K562 (cell line): ENCODE measurements at regions not wholly inside any gene's neighbourhood (a gene's known extent, or its start where the extent isn't known, plus 50 kb on each side); places are given as distances from the start of the nearest gene placed in this dataset.

Experiments used
- ATAC-seq: fragments of 200-7000 bp; cut with Tn5 transposase; 3 replicates; pipeline ENCODE4 v1.9.1; 2020; ENCODE audit warnings: moderate library complexity
- BruUV-seq: library from RNA; stranded (reverse); fragments of 400-500 nt; replicated peaks from 2 replicates; lab custom pipeline; 2021; lab: Mats Ljungman, UMichigan
- CTCF ChIA-PET: fragments of 300-600 bp; formaldehyde crosslinking; extraction: SDS; loops from one replicate; lab custom pipeline; 2021; ENCODE audit warnings: low intra/inter-chr PET ratio; lab: Yijun Ruan, JAX
- POLR2A ChIA-PET: fragments of 300-600, 350-650 bp; sonication (Branson Sonifier 250); formaldehyde crosslinking; extraction: SDS; loops from one replicate; lab custom pipeline; 2021; ENCODE audit warnings: antibody characterized with exemption, inconsistent platforms; lab: Yijun Ruan, JAX
- DNase-seq, 4 experiments: peaks; one replicate each; pipeline versions ENCODE4 v3.0.0 to v3.0.0-alpha.2; 2011 to 2018; ENCODE audit warnings: low spot score in 3 of 4, mixed read lengths in 3 of 4; ENCODE audit errors: extremely low read depth in 1 of 4
- FAIRE-seq: peaks from 2 replicates; lab custom pipeline; 2011; peaks lifted over from hg19 to GRCh38; lab: Jason Lieb, UNC
- H2AFZ ChIP-seq: 2 replicates; pipeline ENCODE4 v1.6.0; 2011; ENCODE audit warnings: low read depth, low read length, control low read depth, inconsistent platforms
- H3K27ac ChIP-seq: fragments of 200-600 bp; 3 replicates; pipeline ENCODE4 v1.8.0; 2011; ENCODE audit warnings: low read depth, mild to moderate bottlenecking, control low read depth, inconsistent platforms, low read length, moderate library complexity, mixed read lengths; ENCODE audit errors: extremely low read depth
- H3K27me3 ChIP-seq, 2 experiments: fragments of 300-600 bp in 1 of 2; 2 replicates in 1 of 2; 3 replicates in 1 of 2; pipeline versions ENCODE4 v1.6.0 to v1.8.0; 2011; ENCODE audit warnings: inconsistent platforms in 2 of 2, low read length in 2 of 2, mild to moderate bottlenecking in 1 of 2, mixed read lengths in 1 of 2, moderate library complexity in 1 of 2; ENCODE audit not compliant: control insufficient read depth in 2 of 2, insufficient read depth in 2 of 2
- H3K36me3 ChIP-seq: fragments of 300-600 bp; 3 replicates; pipeline ENCODE4 v1.8.0; 2011; ENCODE audit warnings: mild to moderate bottlenecking, low read length, inconsistent platforms; ENCODE audit not compliant: control insufficient read depth, insufficient read depth
- H3K4me1 ChIP-seq, 2 experiments: fragments of 200-600 bp in 1 of 2; replicated peaks in 1 of 2; 2 replicates in 1 of 2; 3 replicates in 1 of 2; pipeline versions ENCODE4 v1.5.1 to v1.8.0; 2011; ENCODE audit warnings: inconsistent platforms in 2 of 2, low read length in 2 of 2, mild to moderate bottlenecking in 1 of 2, mixed read lengths in 1 of 2, moderate library complexity in 1 of 2; ENCODE audit not compliant: control insufficient read depth in 2 of 2, insufficient read depth in 2 of 2
- H3K4me2 ChIP-seq: 2 replicates; pipeline ENCODE4 v1.6.1; 2011; ENCODE audit warnings: low read length, control low read depth, inconsistent platforms, mixed read lengths; ENCODE audit not compliant: insufficient read depth
- H3K4me3 ChIP-seq: fragments of 200-600 bp; sonication (generic), shearing (Covaris generic); 2 replicates; pipeline ENCODE4 v1.5.1; 2016; ENCODE audit warnings: control low read depth, inconsistent platforms
- H3K79me2 ChIP-seq: fragments of 200-600 bp; 3 replicates; pipeline ENCODE4 v1.8.0; 2011; ENCODE audit warnings: low read length, inconsistent platforms; ENCODE audit not compliant: control insufficient read depth, insufficient read depth
- H3K9ac ChIP-seq, 2 experiments: 2 replicates each; pipeline versions ENCODE4 v1.6.0 to v1.6.1; 2011; ENCODE audit warnings: low read depth in 2 of 2, low read length in 2 of 2, control low read depth in 1 of 2, inconsistent platforms in 1 of 2, mild to moderate bottlenecking in 1 of 2, mixed read lengths in 1 of 2; ENCODE audit not compliant: insufficient read depth in 1 of 2
- H3K9me1 ChIP-seq: one replicate; pipeline ENCODE4 v1.6.0; 2011; ENCODE audit warnings: inconsistent platforms, mild to moderate bottlenecking, low read length, moderate library complexity; ENCODE audit not compliant: control insufficient read depth, insufficient read depth
- H3K9me3 ChIP-seq: replicated peaks from 2 replicates; pipeline ENCODE4 v1.5.1; 2011; ENCODE audit warnings: low read depth, low read length, inconsistent platforms; ENCODE audit not compliant: control insufficient read depth, insufficient read depth
- H4K20me1 ChIP-seq: replicated peaks from 2 replicates; pipeline ENCODE4 v1.6.1; 2011; ENCODE audit warnings: low read length, inconsistent platforms, mixed read lengths; ENCODE audit not compliant: control insufficient read depth, insufficient read depth
- TFAP4 ChIP-seq: sonication (generic); formaldehyde crosslinking; IDR thresholded peaks from 2 replicates; pipeline ENCODE4 v1.8.0; 2022; ENCODE audit warnings: missing genetic modification reagents, mild to moderate bottlenecking, moderate library complexity, borderline replicate concordance
- ZFP30 ChIP-seq: fragments of 250-450 bp; sonication (Bioruptor Pico); IDR thresholded peaks from 2 replicates; pipeline ENCODE4 v1.8.0; 2022; ENCODE audit warnings: moderate library complexity, mild to moderate bottlenecking, inconsistent platforms, borderline replicate concordance
- WGBS: fragments of 100-300 bp; shearing (Covaris generic); methylation state at CpG from one replicate; pipeline ENCODE4 v1.1.6; 2016; ENCODE audit warnings: low coverage, mixed read lengths; ENCODE audit not compliant: insufficient coverage; ENCODE audit errors: missing lambda C conversion rate; 5-methylcytosine and 5-hydroxymethylcytosine counted together
- in situ Hi-C: fragments of 300-500 bp; cut with MboI; formaldehyde crosslinking; loops from 4 replicates; pipeline ENCODE4 v1.15.0; 2018; ENCODE audit warnings: inconsistent platforms, mixed read lengths
- intact Hi-C: fragments of 100-400 bp; cut with micrococcal nuclease; formaldehyde crosslinking; loops from 2 replicates; pipeline ENCODE4 v1.14.2; 2022
- TF ChIP-seq, protein P1 (sequence below): sonication (generic); formaldehyde crosslinking; IDR thresholded peaks from 2 replicates; pipeline ENCODE4 v1.8.1; 2023; ENCODE audit warnings: mild to moderate bottlenecking, missing genetic modification reagents

- Histone ChIP-seq H3K4me3 (no peak overlapping the region), H4K20me1 (no peaks in the 10 kb centered on the region), H3K27me3 (no peaks in the 10 kb centered on the region), H3K79me2 (no peaks in the 10 kb centered on the region), H2AFZ (no peak overlapping the region), H3K36me3 (no peaks in the 10 kb centered on the region), H3K27ac (no peak overlapping the region), H3K9me1 (no peaks in the 10 kb centered on the region), H3K9me3 (no peaks in the 10 kb centered on the region; the same call in 1 of the 2 replicates), H3K4me1 (no peaks in the 10 kb centered on the region), H3K9ac (no peak overlapping the region), H3K4me2 (no peak overlapping the region)
- DNase-seq (no peak), FAIRE-seq (no peak), ATAC-seq (no peak)
- BruUV-seq = no TSS peak
- intact Hi-C loops (no loop called here), in situ Hi-C loops (no loop called here)
- WGBS = 0% methylated on average over 2 of the region's 2 CpGs
- TF ChIP-seq ZFP30 (CRISPR knock-in tag) (no peak), TFAP4 (CRISPR knock-in tag) (no peak)
- TF ChIP-seq, protein P1, sequence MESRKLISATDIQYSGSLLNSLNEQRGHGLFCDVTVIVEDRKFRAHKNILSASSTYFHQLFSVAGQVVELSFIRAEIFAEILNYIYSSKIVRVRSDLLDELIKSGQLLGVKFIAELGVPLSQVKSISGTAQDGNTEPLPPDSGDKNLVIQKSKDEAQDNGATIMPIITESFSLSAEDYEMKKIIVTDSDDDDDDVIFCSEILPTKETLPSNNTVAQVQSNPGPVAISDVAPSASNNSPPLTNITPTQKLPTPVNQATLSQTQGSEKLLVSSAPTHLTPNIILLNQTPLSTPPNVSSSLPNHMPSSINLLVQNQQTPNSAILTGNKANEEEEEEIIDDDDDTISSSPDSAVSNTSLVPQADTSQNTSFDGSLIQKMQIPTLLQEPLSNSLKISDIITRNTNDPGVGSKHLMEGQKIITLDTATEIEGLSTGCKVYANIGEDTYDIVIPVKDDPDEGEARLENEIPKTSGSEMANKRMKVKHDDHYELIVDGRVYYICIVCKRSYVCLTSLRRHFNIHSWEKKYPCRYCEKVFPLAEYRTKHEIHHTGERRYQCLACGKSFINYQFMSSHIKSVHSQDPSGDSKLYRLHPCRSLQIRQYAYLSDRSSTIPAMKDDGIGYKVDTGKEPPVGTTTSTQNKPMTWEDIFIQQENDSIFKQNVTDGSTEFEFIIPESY = no peak
- ChIA-PET POLR2A (interaction anchor here (0.6 kb wide), 1 partner anchor 1120 kb away, joined by 3 read pairs; no protein-coding TSS in a partner anchor), CTCF (no interaction called here)
These were observed 579.2 kb downstream of the PTPRC start for GRCh38 chr1:199218065-199218464.
